HEK293T (cell line): ENCODE measurements at regions not wholly inside any gene's neighbourhood (a gene's known extent, or its start where the extent isn't known, plus 50 kb on each side); places are given as distances from the start of the nearest gene placed in this dataset.

ENCODE experiments used
- BHLHE40 ChIP-seq: fragments of 450-650 bp; IDR thresholded peaks from 2 replicates; pipeline ENCODE4 v1.6.1; 2016; ENCODE audit warnings: mild to moderate bottlenecking, moderate library complexity, borderline replicate concordance
- SP1 ChIP-seq: fragments of 450-650 bp; IDR thresholded peaks from 2 replicates; pipeline ENCODE4 v1.6.1; 2017
- ZNF384 ChIP-seq: fragments of 450-650 bp; IDR thresholded peaks from 2 replicates; pipeline ENCODE4 v1.6.1; 2016

- no peak for TF ChIP-seq SP1
- no peak for TF ChIP-seq ZNF384
- TF ChIP-seq BHLHE40: no peak
Observed at GRCh38 chr6:88223298-88223697, 57.2 kb upstream of the CNR1 start.
